DND-41 (cell line): ENCODE measurements at regions not wholly inside any gene's neighbourhood (a gene's known extent, or its start where the extent isn't known, plus 50 kb on each side); places are given as distances from the start of the nearest gene placed in this dataset.

Source experiments
- ATAC-seq: fragments of 200-7000 bp; cut with Tn5 transposase; 3 replicates; pipeline ENCODE4 v1.9.1; 2021; ENCODE audit warnings: low read depth; ENCODE audit not compliant: insufficient read depth
- DNase-seq: peaks from one replicate; pipeline ENCODE4 v3.0.0-alpha.2; 2020
- H2AFZ ChIP-seq: 2 replicates; pipeline ENCODE4 v1.6.0; 2012; ENCODE audit warnings: low read depth, low read length
- H3K27ac ChIP-seq: 2 replicates; pipeline ENCODE4 v1.5.1; 2012; ENCODE audit warnings: low read length, inconsistent platforms
- H3K27me3 ChIP-seq: fragments of 200-600 bp; sonication (generic); 2 replicates; pipeline ENCODE4 v1.6.0; 2012; ENCODE audit warnings: low read length, mild to moderate bottlenecking, inconsistent platforms; ENCODE audit not compliant: insufficient read depth, poor library complexity
- H3K36me3 ChIP-seq: 2 replicates; pipeline ENCODE4 v1.5.1; 2012; ENCODE audit warnings: low read length, inconsistent platforms; ENCODE audit not compliant: insufficient read depth
- H3K4me1 ChIP-seq: 2 replicates; pipeline ENCODE4 v1.5.1; 2012; ENCODE audit warnings: mild to moderate bottlenecking, low read length; ENCODE audit not compliant: insufficient read depth
- H3K4me2 ChIP-seq: 2 replicates; pipeline ENCODE4 v1.6.0; 2012; ENCODE audit warnings: mild to moderate bottlenecking, moderate library complexity, low read length, inconsistent platforms; ENCODE audit not compliant: insufficient read depth
- H3K4me3 ChIP-seq, 2 experiments: fragments of 200-600 bp in 1 of 2; shearing (Covaris generic) in 1 of 2; 2 replicates each; pipeline ENCODE4 v1.5.1; 2012 to 2016; ENCODE audit warnings: inconsistent platforms in 2 of 2, low read length in 2 of 2, mild to moderate bottlenecking in 2 of 2, low read depth in 1 of 2, moderate library complexity in 1 of 2
- H3K79me2 ChIP-seq: 2 replicates; pipeline ENCODE4 v1.6.0; 2012; ENCODE audit warnings: low read length, inconsistent platforms; ENCODE audit not compliant: insufficient read depth
- H3K9ac ChIP-seq: 2 replicates; pipeline ENCODE4 v1.6.0; 2012; ENCODE audit warnings: low read depth, mild to moderate bottlenecking, inconsistent platforms, low read length, moderate library complexity
- H3K9me3 ChIP-seq: 2 replicates; pipeline ENCODE4 v1.5.1; 2012; ENCODE audit warnings: low read length, moderate library complexity, mild to moderate bottlenecking, inconsistent platforms; ENCODE audit not compliant: insufficient read depth, severe bottlenecking
- H4K20me1 ChIP-seq: 2 replicates; pipeline ENCODE4 v1.6.0; 2012; ENCODE audit warnings: low read length; ENCODE audit not compliant: insufficient read depth
- CTCF ChIP-seq: IDR thresholded peaks from 2 replicates; pipeline ENCODE4 v1.5.1; 2012; ENCODE audit warnings: borderline replicate concordance, low read length, moderate library complexity, mild to moderate bottlenecking; ENCODE audit not compliant: poor library complexity, severe bottlenecking; ENCODE audit errors: extremely low read depth
- EZH2 ChIP-seq: IDR thresholded peaks from 3 replicates; pipeline ENCODE4 v1.6.1; 2012; ENCODE audit warnings: borderline replicate concordance, low read depth, mild to moderate bottlenecking, moderate library complexity, low read length, inconsistent platforms; ENCODE audit not compliant: severe bottlenecking

GRCh38 chr4:134282680-134283079 is 81.1 kb upstream of the PABPC4L start:
- DNase-seq = no peak
- H3K4me2 ChIP-seq = no peak overlapping the region
- H3K9me3 ChIP-seq = peaks cover 5% of the 10 kb centered on the region
- TF ChIP-seq EZH2 = no peak
- TF ChIP-seq CTCF = no peak
- no peak overlapping the region for H3K9ac ChIP-seq
- H4K20me1 ChIP-seq = no peaks in the 10 kb centered on the region
- no peaks in the 10 kb centered on the region for H3K4me1 ChIP-seq
- no peaks in the 10 kb centered on the region for H3K27me3 ChIP-seq
- H3K36me3 ChIP-seq = no peaks in the 10 kb centered on the region
- no peak overlapping the region for H2AFZ ChIP-seq
- H3K27ac ChIP-seq = no peak overlapping the region
- no peak for ATAC-seq
- H3K79me2 ChIP-seq = no peaks in the 10 kb centered on the region
- no peak overlapping the region for H3K4me3 ChIP-seq

- no peak for ATAC-seq
- H3K4me3 ChIP-seq = no peak overlapping the region
- no peaks in the 10 kb centered on the region for H3K36me3 ChIP-seq
- H3K79me2 ChIP-seq = no peaks in the 10 kb centered on the region
- no peaks in the 10 kb centered on the region for H3K4me1 ChIP-seq
- no peak overlapping the region for H3K9ac ChIP-seq
- H2AFZ ChIP-seq = no peak overlapping the region
- H4K20me1 ChIP-seq = no peaks in the 10 kb centered on the region
- H3K9me3 ChIP-seq = no peaks in the 10 kb centered on the region
- H3K4me2 ChIP-seq = no peak overlapping the region
- no peaks in the 10 kb centered on the region for H3K27me3 ChIP-seq
- H3K27ac ChIP-seq = no peak overlapping the region
- no peak for TF ChIP-seq CTCF
- TF ChIP-seq EZH2 = no peak
- DNase-seq = no peak
Measured at GRCh38 chr4:134278675-134279074, 77.1 kb upstream of the PABPC4L start.

GRCh38 chr4:134276476-134276875 is 74.9 kb upstream of the PABPC4L start:
- H3K4me1 ChIP-seq = no peaks in the 10 kb centered on the region
- no peak overlapping the region for H2AFZ ChIP-seq
- H3K4me3 ChIP-seq = no peak overlapping the region
- no peak for TF ChIP-seq CTCF
- no peak for TF ChIP-seq EZH2
- H3K27me3 ChIP-seq = no peaks in the 10 kb centered on the region
- peaks cover 5% of the 10 kb centered on the region for H3K9me3 ChIP-seq
- H3K36me3 ChIP-seq = no peaks in the 10 kb centered on the region
- H3K9ac ChIP-seq = no peak overlapping the region
- no peaks in the 10 kb centered on the region for H4K20me1 ChIP-seq
- no peak for ATAC-seq
- no peak overlapping the region for H3K4me2 ChIP-seq
- DNase-seq = no peak
- H3K27ac ChIP-seq = no peak overlapping the region
- no peaks in the 10 kb centered on the region for H3K79me2 ChIP-seq

- H3K9me3 ChIP-seq = peaks cover 19% of the 10 kb centered on the region
- no peak for ATAC-seq
- no peaks in the 10 kb centered on the region for H3K36me3 ChIP-seq
- no peak for DNase-seq
- H3K27me3 ChIP-seq = no peaks in the 10 kb centered on the region
- H3K27ac ChIP-seq = no peak overlapping the region
- no peaks in the 10 kb centered on the region for H4K20me1 ChIP-seq
- H3K9ac ChIP-seq = no peak overlapping the region
- TF ChIP-seq EZH2 = no peak
- TF ChIP-seq CTCF = no peak
- H3K79me2 ChIP-seq = no peaks in the 10 kb centered on the region
- no peaks in the 10 kb centered on the region for H3K4me1 ChIP-seq
- no peak overlapping the region for H3K4me3 ChIP-seq
- H3K4me2 ChIP-seq = no peak overlapping the region
- H2AFZ ChIP-seq = no peak overlapping the region
Measured at GRCh38 chr4:134260126-134260525, 58.5 kb upstream of the PABPC4L start.
